Activated T-helper 17 cell treated with anti-CD3 and anti-CD28 coated beads, Interleukin-2, amount 50 U/mL, for 72 hours (primary cell): ENCODE measurements at regions not wholly inside any gene's neighbourhood (a gene's known extent, or its start where the extent isn't known, plus 50 kb on each side); places are given as distances from the start of the nearest gene placed in this dataset.

Experiments used
- ATAC-seq: fragments of 150-1000 bp; cut with Tn5 transposase; replicated peaks from 2 replicates; pipeline ENCODE4 v1.10.0; 2021; ENCODE audit warnings: mild to moderate bottlenecking, moderate library complexity
- H3K27ac Mint-ChIP-seq: one replicate; pipeline ENCODE4 v1.8.0; 2022; ENCODE audit warnings: mixed read lengths
- H3K27me3 Mint-ChIP-seq: one replicate; pipeline ENCODE4 v1.8.0; 2022; ENCODE audit warnings: mixed read lengths
- H3K36me3 Mint-ChIP-seq: one replicate; pipeline ENCODE4 v1.8.0; 2022; ENCODE audit warnings: low read depth, mild to moderate bottlenecking, mixed read lengths
- H3K4me1 Mint-ChIP-seq: one replicate; pipeline ENCODE4 v1.8.0; 2022; ENCODE audit warnings: mixed read lengths
- H3K4me3 Mint-ChIP-seq: one replicate; pipeline ENCODE4 v1.8.0; 2022; ENCODE audit warnings: mild to moderate bottlenecking, mixed read lengths
- H3K9me3 Mint-ChIP-seq: one replicate; pipeline ENCODE4 v1.8.0; 2022; ENCODE audit warnings: mixed read lengths

DNA sequence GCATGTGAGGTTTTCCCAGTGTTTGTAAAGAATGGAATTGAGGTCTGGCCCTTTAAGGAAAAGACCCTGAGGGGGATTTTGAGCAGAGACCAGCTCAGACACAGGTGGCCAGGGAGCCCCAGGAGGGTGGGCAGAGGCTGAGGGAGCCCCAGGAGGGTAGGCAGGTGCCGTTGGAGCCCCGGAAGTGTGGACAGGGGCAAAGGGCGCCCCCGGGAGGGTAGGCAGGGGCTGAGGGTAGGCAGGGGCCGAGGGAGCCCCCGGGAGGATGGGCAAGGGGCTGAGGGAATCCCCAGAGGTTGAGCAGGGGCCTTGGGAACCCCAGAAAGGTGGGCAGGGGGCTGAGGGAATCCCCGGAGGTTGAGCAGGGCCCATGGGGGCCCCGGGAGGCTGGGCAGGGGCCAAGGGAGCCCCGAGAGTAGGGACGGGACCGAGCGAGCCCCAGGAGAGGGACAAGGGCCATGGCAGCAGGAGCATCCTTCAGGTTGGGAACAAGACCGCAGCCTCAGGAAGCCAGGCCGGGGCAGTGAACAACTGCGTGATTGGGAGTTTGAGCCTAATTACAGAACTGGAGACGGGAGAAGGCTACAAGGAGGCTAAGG lies 292.0 kb downstream of the BRD1 start:
- ATAC-seq: no peak
- no peaks in the 10 kb centered on the region for H3K27me3 Mint-ChIP-seq
- no peaks in the 10 kb centered on the region for H3K4me1 Mint-ChIP-seq
- H3K4me3 Mint-ChIP-seq: no peak overlapping the region
- peaks cover 5% of the 10 kb centered on the region for H3K36me3 Mint-ChIP-seq
- H3K9me3 Mint-ChIP-seq: no peaks in the 10 kb centered on the region
- H3K27ac Mint-ChIP-seq: no peak overlapping the region

- Mint-ChIP-seq H3K36me3 (peaks cover 7% of the 10 kb centered on the region), H3K27me3 (no peaks in the 10 kb centered on the region), H3K4me1 (no peaks in the 10 kb centered on the region), H3K4me3 (no peak overlapping the region), H3K27ac (no peak overlapping the region), H3K9me3 (no peaks in the 10 kb centered on the region)
- ATAC-seq: no peak
Measured at GRCh38 chr22:49535126-49535525, 292.5 kb downstream of the BRD1 start.

- H3K4me3 Mint-ChIP-seq: no peak overlapping the region
- no peaks in the 10 kb centered on the region for H3K27me3 Mint-ChIP-seq
- H3K36me3 Mint-ChIP-seq: peaks cover 7% of the 10 kb centered on the region
- no peak for ATAC-seq
- no peak overlapping the region for H3K27ac Mint-ChIP-seq
- no peaks in the 10 kb centered on the region for H3K9me3 Mint-ChIP-seq
- H3K4me1 Mint-ChIP-seq: no peaks in the 10 kb centered on the region
Measured at GRCh38 chr22:49534386-49534785, 293.3 kb downstream of the BRD1 start.

DNA sequence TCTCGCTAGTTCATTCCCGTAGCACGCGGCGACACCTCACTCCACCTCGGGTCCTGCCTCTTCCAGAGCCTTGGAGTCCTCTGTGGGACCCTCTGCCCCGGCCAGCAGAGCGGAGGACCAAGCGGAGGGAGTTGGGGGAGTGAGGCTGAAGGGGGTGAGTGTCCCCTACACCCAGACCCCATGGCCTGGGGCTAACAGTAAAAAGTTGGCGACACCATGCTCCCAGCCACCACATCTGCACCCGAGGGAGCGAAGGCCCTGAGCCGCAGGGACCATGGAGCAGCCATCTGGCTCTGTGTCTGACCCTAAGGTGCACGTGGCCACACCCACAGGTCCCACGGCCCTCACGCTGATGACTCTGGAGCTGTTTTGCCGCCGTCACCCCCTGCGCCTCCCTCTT lies 293.8 kb downstream of the BRD1 start:
- no peak for ATAC-seq
- H3K9me3 Mint-ChIP-seq: no peaks in the 10 kb centered on the region
- no peak overlapping the region for H3K27ac Mint-ChIP-seq
- peaks cover 7% of the 10 kb centered on the region for H3K36me3 Mint-ChIP-seq
- no peaks in the 10 kb centered on the region for H3K27me3 Mint-ChIP-seq
- no peaks in the 10 kb centered on the region for H3K4me1 Mint-ChIP-seq
- no peak overlapping the region for H3K4me3 Mint-ChIP-seq

DNA sequence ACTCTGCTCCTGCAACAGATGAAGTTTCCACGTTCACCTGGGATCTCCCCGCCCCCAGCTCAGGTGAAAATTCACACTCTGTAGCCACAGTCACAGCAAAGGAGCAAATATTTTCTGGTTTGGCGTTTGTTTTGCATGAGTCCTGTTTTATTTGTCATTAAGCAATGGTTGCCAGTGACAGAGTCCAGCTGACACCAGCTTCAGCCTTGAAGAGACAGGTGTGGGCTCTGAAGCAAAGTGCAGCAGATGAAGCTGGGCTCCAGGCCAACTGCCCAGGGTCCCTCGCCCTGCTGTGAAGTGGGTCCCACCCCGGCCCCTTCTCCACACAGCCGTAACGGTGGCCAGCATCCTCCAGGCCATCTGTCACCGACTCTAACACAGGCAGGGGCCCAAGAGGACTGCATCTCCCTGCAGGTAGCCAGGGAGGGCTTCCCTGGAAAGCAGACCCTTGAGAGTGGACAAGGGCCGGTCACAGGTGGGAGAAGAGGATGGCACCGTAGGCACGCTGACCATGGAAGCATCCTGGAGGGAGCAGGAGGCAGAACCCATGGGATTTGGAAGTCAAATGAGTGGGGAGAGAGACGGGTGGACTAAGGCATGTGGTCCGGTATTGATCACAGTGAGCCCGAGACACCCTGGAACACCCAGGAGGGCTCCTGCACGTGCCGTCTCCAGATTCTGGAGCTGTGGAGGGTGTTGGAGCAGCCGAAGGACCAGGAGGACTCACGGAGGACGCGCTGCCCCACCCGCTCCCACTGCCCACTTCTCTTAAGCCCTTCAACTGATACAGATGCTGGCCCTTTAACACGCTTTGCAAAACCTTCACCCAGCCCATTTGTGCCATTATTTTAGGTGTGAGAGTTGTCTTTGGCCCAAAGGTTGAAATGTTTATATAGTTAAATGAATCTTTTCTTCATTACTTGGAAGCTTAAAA lies 294.5 kb downstream of the BRD1 start:
- Mint-ChIP-seq H3K9me3 (no peaks in the 10 kb centered on the region), H3K27me3 (no peaks in the 10 kb centered on the region), H3K36me3 (peaks cover 7% of the 10 kb centered on the region), H3K4me3 (no peak overlapping the region), H3K27ac (no peak overlapping the region), H3K4me1 (no peaks in the 10 kb centered on the region)
- no peak for ATAC-seq

- Mint-ChIP-seq H3K27ac (no peak overlapping the region), H3K27me3 (no peaks in the 10 kb centered on the region), H3K4me3 (no peak overlapping the region), H3K36me3 (peaks cover 7% of the 10 kb centered on the region), H3K4me1 (peaks cover 7% of the 10 kb centered on the region), H3K9me3 (no peaks in the 10 kb centered on the region)
- no peak for ATAC-seq
Measured at GRCh38 chr22:49531368-49531791, 296.3 kb downstream of the BRD1 start.

GRCh38 chr22:49530671-49531367 lies 296.9 kb downstream of the BRD1 start:
- H3K36me3 Mint-ChIP-seq: peaks cover 7% of the 10 kb centered on the region
- no peaks in the 10 kb centered on the region for H3K9me3 Mint-ChIP-seq
- no peak for ATAC-seq
- H3K27me3 Mint-ChIP-seq: no peaks in the 10 kb centered on the region
- H3K4me1 Mint-ChIP-seq: peaks cover 7% of the 10 kb centered on the region
- H3K4me3 Mint-ChIP-seq: no peak overlapping the region
- H3K27ac Mint-ChIP-seq: no peak overlapping the region

DNA sequence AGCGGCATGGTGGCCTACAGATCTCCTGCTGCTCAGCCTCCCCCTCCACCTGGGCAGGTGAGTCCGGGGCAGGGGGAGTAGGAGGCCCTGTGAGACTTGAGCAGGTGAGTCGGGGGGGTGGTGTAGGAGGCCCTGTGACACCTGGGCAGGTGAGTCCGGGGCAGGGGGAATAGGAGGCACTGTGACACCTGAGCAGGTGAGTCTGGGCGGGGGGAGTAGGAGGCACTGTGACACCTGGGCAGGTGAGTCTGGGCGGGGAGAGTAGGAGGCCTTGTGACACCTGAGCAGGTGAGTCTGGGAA lies 299.3 kb downstream of the BRD1 start:
- Mint-ChIP-seq H3K4me1 (peaks cover 7% of the 10 kb centered on the region), H3K9me3 (no peaks in the 10 kb centered on the region), H3K36me3 (peaks cover 7% of the 10 kb centered on the region), H3K27ac (no peak overlapping the region), H3K27me3 (no peaks in the 10 kb centered on the region), H3K4me3 (no peak overlapping the region)
- no peak for ATAC-seq

DNA sequence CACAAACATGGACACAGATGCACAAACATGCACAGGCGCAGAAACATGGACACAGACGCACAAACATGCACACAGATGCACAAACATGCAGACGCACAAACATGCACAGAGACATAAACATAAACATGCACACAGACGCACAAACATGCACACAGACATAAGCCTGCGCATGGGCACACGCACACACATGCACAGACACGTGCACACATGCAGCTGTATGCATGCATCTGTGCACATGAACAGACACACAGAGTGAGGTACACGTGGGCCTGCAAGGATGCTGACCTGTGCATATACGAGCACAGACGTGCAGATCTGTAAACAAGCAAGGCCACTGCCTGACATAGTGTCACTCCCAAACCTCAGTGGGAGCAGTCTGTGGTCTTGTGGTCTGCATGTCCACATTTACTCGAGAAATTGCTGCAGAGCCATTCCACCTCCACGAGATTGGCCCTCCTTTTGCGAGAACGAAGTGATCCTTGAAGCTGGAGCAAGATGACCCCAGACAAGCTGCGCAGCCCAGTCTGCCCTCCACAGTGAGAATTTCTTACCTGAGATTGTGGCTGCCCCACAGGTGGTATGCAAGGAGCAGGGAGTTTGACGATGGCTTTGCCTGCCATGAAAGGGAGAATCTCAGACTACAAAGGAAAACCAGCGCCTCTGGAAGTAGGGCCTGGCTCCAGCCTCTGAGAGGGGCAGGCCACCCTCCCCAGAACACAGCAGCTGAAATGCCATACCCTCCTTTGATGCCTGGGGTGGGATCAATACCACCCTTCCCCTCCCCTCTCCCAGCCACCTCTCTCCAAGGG lies 299.9 kb downstream of the BRD1 start:
- Mint-ChIP-seq H3K4me1 (peaks cover 7% of the 10 kb centered on the region), H3K36me3 (peaks cover 7% of the 10 kb centered on the region), H3K27me3 (no peaks in the 10 kb centered on the region), H3K4me3 (no peak overlapping the region), H3K27ac (no peak overlapping the region), H3K9me3 (no peaks in the 10 kb centered on the region)
- no peak for ATAC-seq

DNA sequence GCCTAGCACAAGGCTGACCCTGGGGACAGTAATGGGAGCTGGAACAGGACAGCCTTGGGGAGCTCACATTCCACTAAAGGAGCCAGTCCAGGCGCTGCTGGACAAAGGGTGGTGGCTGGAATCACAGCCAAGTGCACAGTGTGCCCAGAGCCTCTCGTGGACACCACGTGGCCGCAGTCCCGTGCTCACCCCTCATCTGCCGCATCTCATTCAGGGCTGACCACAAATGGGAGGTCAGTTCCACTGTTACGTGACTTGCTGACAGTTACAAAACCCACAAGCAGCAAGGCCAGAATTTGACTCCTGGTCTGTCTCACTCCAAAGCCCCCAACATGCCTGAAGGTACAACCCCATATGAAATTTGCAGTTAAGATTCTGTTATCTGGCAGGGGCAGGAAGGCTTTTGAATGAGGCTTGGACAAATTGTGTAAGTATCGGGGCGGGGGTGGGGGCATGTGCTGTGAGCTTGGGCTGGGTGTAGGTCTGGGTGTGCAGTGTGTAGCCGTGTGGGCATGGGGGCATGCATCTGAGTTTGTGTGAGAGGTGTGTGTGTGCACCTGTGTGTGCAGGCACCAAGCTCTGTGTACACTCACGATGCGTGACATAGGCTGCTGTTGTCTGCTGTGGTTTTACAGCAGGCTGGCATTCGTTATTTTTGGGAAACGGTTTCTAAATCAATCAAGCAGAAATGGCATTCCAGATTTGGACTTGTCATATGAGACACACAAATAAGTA lies 301.7 kb downstream of the BRD1 start:
- ATAC-seq: no peak
- Mint-ChIP-seq H3K27me3 (no peaks in the 10 kb centered on the region), H3K36me3 (peaks cover 6% of the 10 kb centered on the region), H3K4me1 (peaks cover 7% of the 10 kb centered on the region), H3K9me3 (no peaks in the 10 kb centered on the region), H3K4me3 (no peak overlapping the region), H3K27ac (no peak overlapping the region)

GRCh38 chr22:49525360-49525759 lies 302.3 kb downstream of the BRD1 start:
- Mint-ChIP-seq H3K27me3 (no peaks in the 10 kb centered on the region), H3K36me3 (no peaks in the 10 kb centered on the region), H3K4me1 (peaks cover 7% of the 10 kb centered on the region), H3K4me3 (no peak overlapping the region), H3K9me3 (no peaks in the 10 kb centered on the region), H3K27ac (no peak overlapping the region)
- ATAC-seq: no peak

DNA sequence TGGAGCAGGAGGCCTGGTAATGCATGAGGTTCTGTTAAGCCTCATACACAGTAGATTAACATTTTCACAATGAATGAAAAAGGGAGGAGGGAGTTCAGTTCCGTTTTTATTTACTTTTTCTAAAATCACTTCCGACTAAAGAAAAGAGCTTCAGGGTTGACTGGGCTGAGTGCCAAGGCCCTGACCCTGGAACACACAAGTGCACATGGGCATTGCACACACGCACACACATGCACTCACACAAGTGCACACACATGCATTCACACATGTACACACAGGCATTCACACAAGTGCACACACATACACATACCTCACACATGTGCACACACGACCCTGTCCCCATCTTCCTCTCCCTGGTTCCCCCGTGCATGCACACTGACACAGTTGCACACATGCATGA lies 303.3 kb downstream of the BRD1 start:
- Mint-ChIP-seq H3K36me3 (no peaks in the 10 kb centered on the region), H3K4me3 (no peak overlapping the region), H3K9me3 (no peaks in the 10 kb centered on the region), H3K4me1 (peaks cover 7% of the 10 kb centered on the region), H3K27me3 (no peaks in the 10 kb centered on the region), H3K27ac (no peak overlapping the region)
- ATAC-seq: no peak

DNA sequence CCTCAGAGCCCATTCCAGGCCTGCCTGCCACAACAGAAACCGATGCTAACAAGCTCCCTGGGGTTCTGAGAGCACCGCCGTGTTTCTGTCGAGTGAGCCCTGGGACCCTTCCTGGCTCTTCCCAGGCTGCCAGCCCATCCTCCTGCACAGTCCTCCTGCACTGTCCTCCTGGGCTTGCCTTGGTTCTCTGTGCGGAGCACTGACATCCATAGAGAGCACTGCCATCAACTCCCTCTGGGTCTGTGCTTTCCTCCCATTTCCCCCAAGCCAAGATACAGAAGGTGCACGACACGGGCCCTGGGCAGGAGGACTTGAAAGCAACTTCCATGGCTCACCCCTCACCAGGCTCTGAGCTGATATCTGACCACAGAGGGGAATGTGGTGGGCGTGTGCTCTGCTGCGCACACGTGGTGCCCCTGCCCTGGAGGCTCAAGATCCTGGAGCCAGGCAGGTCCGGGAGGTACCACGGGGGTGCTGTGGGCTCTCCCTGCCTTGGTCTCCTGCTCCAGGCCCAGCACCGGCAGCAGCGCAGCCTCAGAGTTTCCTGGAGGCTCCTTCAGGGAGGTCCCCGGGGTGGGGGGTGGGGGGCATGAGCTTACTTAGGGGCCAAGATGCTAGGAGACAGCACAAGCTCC lies 304.2 kb downstream of the BRD1 start:
- Mint-ChIP-seq H3K27me3 (no peaks in the 10 kb centered on the region), H3K4me1 (peaks cover 7% of the 10 kb centered on the region), H3K4me3 (no peak overlapping the region), H3K36me3 (no peaks in the 10 kb centered on the region), H3K9me3 (no peaks in the 10 kb centered on the region), H3K27ac (no peak overlapping the region)
- ATAC-seq: no peak
